GM21528 (cell line): ENCODE measurements at regions not wholly inside any gene's neighbourhood (a gene's known extent, or its start where the extent isn't known, plus 50 kb on each side); places are given as distances from the start of the nearest gene placed in this dataset.

Source experiments
- ATAC-seq: cut with Tn5 transposase; IDR thresholded peaks from one replicate; pipeline ENCODE4 v1.9.1; 2021; ENCODE audit warnings: mild to moderate bottlenecking, moderate library complexity; ENCODE audit not compliant: unreplicated experiment, low FRiP score

- ATAC-seq, result no peak
Observed at GRCh38 chr5:17882760-17883488, 248.7 kb downstream of the TAF11L14 start.

- no peak for ATAC-seq
Observed at GRCh38 chr5:17888155-17888554, 253.9 kb downstream of the TAF11L14 start.

DNA sequence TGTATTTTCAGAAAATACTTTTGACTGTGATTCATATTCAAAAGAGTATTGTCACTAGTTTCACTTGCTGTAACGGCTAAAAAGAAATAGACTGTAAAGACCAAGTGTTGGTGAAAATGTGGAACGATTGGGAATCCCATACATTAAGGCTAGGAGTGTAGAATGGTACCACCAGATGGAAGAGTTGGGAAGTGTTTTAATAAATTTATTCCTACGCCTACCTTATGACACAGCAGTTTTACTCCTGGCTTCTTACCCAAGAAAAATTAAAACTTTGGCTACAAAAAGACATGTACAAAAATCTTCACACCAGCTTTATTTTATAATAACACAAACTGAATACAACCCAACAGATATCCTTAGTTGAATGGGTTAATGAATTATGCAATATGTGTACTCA is 256.2 kb downstream of the TAF11L14 start:
- ATAC-seq, result no peak

DNA sequence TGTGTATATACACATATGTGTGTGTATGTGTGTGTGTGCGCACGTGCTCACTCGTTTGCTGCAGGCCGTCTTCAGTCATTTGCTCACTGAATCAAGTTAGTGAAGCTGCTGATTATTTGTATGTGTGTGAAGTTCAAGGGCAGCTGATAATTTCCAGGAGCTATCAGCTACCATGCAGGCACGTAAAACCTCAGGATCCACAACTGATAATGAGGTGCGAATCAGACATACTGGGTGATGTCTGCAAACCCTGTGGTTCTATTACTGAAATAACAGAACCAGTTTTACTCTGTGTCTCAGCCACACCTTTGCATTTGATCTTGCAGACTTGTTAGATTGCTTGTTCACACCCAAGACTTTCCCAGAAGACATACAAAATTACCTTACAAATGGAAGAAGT is 257.6 kb downstream of the TAF11L14 start:
- ATAC-seq, result no peak

- no peak for ATAC-seq
Observed at GRCh38 chr5:17893026-17893635, 258.9 kb downstream of the TAF11L14 start.

GRCh38 chr5:17895288-17896033 is 261.2 kb downstream of the TAF11L14 start:
- ATAC-seq, result no peak

DNA sequence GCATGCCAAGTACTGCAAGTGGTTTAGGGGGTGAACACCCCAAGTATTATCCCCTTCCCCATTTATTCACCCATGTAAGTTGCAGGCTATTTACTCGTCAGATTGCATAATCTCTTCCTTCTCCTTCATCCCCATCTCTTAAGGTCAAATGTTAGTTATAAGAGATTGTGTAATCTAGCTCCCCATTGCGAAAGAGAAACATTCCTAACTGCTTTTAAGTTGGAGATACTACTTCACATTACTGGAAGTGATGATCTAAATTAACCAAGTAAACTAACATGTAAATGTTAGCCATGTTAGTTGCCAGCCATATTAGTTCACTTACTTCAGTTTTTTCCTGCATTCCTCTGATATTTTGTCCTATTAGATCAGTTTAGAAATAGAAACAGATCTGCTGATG is 262.3 kb downstream of the TAF11L14 start:
- ATAC-seq, result no peak

GRCh38 chr5:17897776-17898175 is 263.5 kb downstream of the TAF11L14 start:
- ATAC-seq, result no peak

DNA sequence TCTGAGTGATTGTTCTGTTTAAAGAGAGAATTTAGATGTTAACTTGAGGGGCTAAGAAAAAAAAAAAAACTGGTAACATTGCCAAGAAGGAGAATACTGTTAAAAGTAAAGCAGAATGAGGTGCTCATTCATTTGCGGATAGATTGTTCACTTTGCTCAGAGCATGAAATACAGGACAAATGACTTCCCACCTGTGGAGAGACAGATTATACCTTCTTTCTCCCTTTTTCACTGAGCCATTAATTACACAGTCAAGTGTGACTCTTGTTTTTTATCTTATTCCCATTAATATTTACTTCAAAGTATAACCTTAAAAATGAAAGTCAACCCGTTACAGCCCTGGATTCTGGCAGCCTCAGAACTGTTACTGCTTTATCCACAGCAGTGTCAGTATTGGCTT is 264.5 kb downstream of the TAF11L14 start:
- ATAC-seq, result no peak

GRCh38 chr5:17907094-17907493 is 272.8 kb downstream of the TAF11L14 start:
- ATAC-seq, result no peak

DNA sequence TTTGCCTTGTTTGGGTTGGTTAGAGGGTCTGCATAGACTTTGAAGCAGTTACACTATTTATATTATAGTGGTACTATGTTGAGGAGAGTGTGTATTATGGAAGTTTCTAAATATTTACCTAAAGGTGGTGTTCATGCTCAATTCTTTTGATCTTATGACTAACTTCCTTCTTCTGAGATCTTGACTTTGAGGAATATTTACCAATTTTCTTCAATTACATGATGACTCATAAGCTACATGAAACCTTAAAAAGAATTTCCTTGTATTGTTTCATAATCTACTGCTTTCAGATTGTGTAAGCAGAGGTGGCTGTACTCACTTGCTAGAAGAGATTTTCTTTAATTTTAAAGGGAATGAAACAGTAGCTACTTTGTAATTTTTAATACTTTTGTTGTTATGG is 276.1 kb downstream of the TAF11L14 start:
- no peak for ATAC-seq

DNA sequence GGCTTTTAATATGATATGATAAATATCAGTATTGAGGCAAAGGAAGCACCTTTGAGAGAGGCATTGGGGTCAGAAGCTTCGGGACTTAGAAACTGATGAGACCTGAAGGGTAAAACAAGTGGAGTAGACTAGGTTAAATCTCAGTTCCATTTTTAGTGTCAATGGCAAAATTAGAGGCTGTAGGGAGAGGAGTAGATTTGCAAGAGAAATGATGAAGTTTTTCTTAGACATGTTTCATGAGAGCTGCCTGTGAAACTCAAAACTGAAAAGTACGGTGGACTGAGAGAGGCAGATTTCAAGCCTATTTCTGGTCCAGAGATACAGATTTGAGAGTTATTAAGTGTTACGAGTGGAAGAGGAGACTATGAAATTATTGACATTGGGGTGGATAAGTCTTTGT is 278.5 kb downstream of the TAF11L14 start:
- no peak for ATAC-seq

DNA sequence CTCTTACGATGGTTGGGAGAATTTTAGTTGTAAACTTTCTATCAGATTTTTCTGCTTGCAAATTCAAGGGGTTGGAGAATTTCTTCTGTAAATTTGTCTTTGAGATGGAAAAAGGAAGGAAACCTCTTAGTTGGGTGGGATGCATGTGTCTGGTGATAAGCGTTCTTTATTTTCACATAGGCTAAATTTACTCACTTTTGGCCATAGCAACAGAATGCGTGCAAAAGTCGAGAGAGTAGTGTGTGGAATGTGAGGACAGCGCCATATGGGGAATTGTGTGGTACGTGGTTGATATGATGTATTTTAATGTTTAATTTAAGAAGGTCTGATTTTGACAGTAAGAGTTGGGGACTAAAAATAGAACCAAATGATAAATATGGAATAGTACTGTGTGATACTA is 282.2 kb downstream of the TAF11L14 start:
- no peak for ATAC-seq

GRCh38 chr5:17917465-17917864 is 283.2 kb downstream of the TAF11L14 start:
- ATAC-seq, result no peak

- ATAC-seq, result no peak
Observed at GRCh38 chr5:17918373-17919104, 284.3 kb downstream of the TAF11L14 start.

GRCh38 chr5:17925276-17925675 is 291.0 kb downstream of the TAF11L14 start:
- no peak for ATAC-seq

- ATAC-seq, result no peak
Observed at GRCh38 chr5:17928581-17928981, 294.3 kb downstream of the TAF11L14 start.

DNA sequence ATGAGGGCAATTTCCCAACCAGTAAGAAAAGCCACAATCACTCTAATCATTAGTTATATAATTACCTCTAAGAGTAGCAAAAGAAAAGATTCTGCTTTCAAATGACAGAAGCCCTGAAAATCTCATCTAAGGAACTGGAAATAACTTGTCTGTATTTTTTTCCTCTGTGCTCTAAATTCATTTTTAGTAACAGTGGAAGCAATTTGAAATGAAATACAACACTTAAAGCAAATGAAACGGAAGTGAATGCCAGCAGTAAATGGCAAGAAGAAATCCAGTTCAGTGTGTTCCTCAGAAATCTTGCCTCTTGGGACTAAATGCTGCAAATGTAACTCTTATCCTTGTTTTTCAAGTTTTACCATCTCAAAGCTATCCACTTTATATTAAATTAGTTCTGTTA is 294.9 kb downstream of the TAF11L14 start:
- ATAC-seq, result no peak

DNA sequence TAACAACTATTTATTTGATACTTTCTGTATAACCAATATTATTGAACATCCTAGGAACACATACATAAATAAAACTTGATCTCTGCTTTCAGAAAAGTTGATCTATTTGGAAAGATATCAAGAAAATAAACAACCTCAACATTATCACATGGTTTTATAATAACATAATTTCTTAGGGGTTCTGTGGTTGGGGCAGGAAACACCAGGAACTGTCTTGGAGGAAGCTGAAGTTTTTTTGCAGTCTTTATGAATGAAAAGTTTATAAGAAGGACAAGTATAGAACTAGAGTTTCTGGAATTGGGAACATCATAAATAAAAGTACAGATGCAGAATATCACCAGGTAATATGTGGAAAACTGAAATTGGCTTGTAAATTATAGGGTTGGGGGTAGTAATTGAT is 296.1 kb downstream of the TAF11L14 start:
- ATAC-seq, result no peak

GRCh38 chr5:17944046-17944445 is 309.8 kb downstream of the TAF11L14 start:
- ATAC-seq, result no peak

DNA sequence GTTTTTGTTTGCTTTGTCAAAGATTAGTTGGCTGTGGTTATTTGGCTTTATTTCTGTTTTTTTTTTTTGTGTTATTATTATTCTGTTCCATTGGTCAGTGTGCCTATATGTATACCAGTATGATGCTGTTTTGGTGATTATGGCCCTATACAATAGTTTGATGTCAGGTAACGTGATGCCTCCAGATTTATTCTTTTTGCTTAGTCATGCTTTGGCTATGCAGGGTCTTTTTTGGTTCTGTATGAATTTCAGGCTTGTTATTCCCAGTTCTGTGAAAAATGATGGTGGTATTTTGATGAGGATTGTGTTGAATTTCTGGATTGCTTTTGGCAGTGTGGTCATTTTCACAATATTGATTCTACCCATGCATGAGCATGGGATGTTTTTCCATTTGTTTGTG is 312.8 kb downstream of the TAF11L14 start:
- no peak for ATAC-seq
